OCI-LY7 (cell line): ENCODE measurements at regions not wholly inside any gene's neighbourhood (a gene's known extent, or its start where the extent isn't known, plus 50 kb on each side); places are given as distances from the start of the nearest gene placed in this dataset.

Experiments used
- CTCF ChIP-seq: fragments of 200-600 bp; sonication (generic); conservative IDR thresholded peaks from 2 replicates; pipeline ENCODE4 v1.5.1; 2014; ENCODE audit warnings: mild to moderate bottlenecking, antibody characterized with exemption, low read length, moderate library complexity, mixed read lengths
- EZH2phosphoT487 ChIP-seq: fragments of 200-600 bp; sonication (generic); IDR thresholded peaks from 2 replicates; pipeline ENCODE4 v1.6.1; 2018; ENCODE audit warnings: low read depth, borderline replicate concordance, mild to moderate bottlenecking, mixed run types, antibody characterized with exemption, low read length, moderate library complexity, mixed read lengths

GRCh38 chr2:19670303-19670702 lies 231.5 kb downstream of the TTC32 start:
- no peak for TF ChIP-seq CTCF
- TF ChIP-seq EZH2phosphoT487, result no peak
